Glutamatergic neuron (in vitro differentiated cells): ENCODE measurements at regions not wholly inside any gene's neighbourhood (a gene's known extent, or its start where the extent isn't known, plus 50 kb on each side); places are given as distances from the start of the nearest gene placed in this dataset.

Experiments
- DNase-seq: peaks from one replicate; pipeline ENCODE4 v3.0.0; 2022
- H3K27ac Mint-ChIP-seq: one replicate; pipeline ENCODE4 v1.8.0; 2020; ENCODE audit warnings: mild to moderate bottlenecking, mixed read lengths, inconsistent platforms; ENCODE audit not compliant: unreplicated experiment
- H3K27me3 Mint-ChIP-seq: one replicate; pipeline ENCODE4 v1.8.0; 2020; ENCODE audit warnings: mild to moderate bottlenecking, moderate library complexity, mixed read lengths, inconsistent platforms; ENCODE audit not compliant: unreplicated experiment
- H3K36me3 Mint-ChIP-seq: one replicate; pipeline ENCODE4 v1.8.0; 2020; ENCODE audit warnings: mild to moderate bottlenecking, mixed read lengths, inconsistent platforms; ENCODE audit not compliant: unreplicated experiment
- H3K4me1 Mint-ChIP-seq: one replicate; pipeline ENCODE4 v1.8.0; 2020; ENCODE audit warnings: mild to moderate bottlenecking, low read depth, mixed read lengths, inconsistent platforms; ENCODE audit not compliant: unreplicated experiment
- H3K4me3 Mint-ChIP-seq: one replicate; pipeline ENCODE4 v1.8.0; 2020; ENCODE audit warnings: mild to moderate bottlenecking, mixed read lengths, inconsistent platforms; ENCODE audit not compliant: unreplicated experiment
- H3K9me3 Mint-ChIP-seq: one replicate; pipeline ENCODE4 v1.8.0; 2020; ENCODE audit warnings: mild to moderate bottlenecking, moderate library complexity, mixed read lengths, inconsistent platforms; ENCODE audit not compliant: unreplicated experiment
- TF ChIP-seq, protein P1 (sequence below): fragments of 200-600 bp; sonication (generic); IDR thresholded peaks from one replicate; pipeline ENCODE4 v1.5.0; 2021; ENCODE audit not compliant: partially characterized antibody, unreplicated experiment

GRCh38 chr1:83676106-83676505 lies 322.8 kb downstream of the TTLL7 start:
- no peaks in the 10 kb centered on the region for H3K4me1 Mint-ChIP-seq

DNA sequence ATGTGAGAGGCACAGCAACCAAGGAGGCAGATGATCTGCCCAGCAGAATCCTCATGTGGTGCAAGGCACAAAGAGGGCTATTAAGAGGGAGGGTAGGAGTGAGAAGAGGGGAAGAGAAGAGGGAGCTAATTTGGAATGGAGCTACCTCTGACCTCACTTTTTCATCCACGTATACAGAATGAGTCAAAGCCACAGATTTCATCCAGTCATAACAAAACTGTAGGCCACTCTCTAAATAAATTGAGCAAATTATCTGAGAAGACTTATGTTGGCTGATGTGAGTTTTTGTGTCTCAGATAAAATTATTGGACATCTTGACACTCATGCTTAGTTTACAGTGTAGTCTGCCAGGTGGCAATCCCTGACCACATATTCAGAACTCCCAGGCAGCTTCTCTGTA lies 325.6 kb downstream of the TTLL7 start:
- no peak overlapping the region for H3K27ac Mint-ChIP-seq
- no peaks in the 10 kb centered on the region for H3K9me3 Mint-ChIP-seq
- no peak for DNase-seq
- H3K4me3 Mint-ChIP-seq, result no peak overlapping the region
- no peaks in the 10 kb centered on the region for H3K4me1 Mint-ChIP-seq
- peaks cover 3% of the 10 kb centered on the region for H3K36me3 Mint-ChIP-seq
- TF ChIP-seq, protein P1, sequence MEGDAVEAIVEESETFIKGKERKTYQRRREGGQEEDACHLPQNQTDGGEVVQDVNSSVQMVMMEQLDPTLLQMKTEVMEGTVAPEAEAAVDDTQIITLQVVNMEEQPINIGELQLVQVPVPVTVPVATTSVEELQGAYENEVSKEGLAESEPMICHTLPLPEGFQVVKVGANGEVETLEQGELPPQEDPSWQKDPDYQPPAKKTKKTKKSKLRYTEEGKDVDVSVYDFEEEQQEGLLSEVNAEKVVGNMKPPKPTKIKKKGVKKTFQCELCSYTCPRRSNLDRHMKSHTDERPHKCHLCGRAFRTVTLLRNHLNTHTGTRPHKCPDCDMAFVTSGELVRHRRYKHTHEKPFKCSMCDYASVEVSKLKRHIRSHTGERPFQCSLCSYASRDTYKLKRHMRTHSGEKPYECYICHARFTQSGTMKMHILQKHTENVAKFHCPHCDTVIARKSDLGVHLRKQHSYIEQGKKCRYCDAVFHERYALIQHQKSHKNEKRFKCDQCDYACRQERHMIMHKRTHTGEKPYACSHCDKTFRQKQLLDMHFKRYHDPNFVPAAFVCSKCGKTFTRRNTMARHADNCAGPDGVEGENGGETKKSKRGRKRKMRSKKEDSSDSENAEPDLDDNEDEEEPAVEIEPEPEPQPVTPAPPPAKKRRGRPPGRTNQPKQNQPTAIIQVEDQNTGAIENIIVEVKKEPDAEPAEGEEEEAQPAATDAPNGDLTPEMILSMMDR, result no peak
- H3K27me3 Mint-ChIP-seq, result no peaks in the 10 kb centered on the region

More at GRCh38 chr1:83676106-83676505, 322.8 kb downstream of the TTLL7 start:
- DNase-seq, result no peak
- no peaks in the 10 kb centered on the region for H3K36me3 Mint-ChIP-seq
- no peak overlapping the region for H3K27ac Mint-ChIP-seq
- TF ChIP-seq, protein P1, result no peak
- no peak overlapping the region for H3K4me3 Mint-ChIP-seq
- H3K27me3 Mint-ChIP-seq, result no peaks in the 10 kb centered on the region
- peaks cover 1% of the 10 kb centered on the region for H3K9me3 Mint-ChIP-seq

DNA sequence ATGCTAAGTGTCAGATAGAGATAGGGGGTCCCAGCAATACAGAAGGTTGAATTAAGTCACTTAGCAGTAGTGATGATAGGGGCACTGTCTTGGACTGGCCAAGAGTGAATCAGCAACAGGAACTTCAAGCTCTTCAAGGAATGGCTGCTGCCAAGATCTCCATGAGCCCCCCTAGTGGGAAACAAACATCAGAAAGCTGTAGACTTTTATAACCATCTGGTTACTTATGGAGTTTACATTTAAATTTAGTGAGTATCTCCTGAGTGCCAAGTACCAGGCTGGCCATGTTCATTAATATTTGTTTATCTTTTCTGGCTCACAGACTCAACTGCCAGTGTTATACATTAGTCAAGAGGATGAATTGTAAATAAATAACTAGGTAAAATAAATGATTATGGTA lies 327.3 kb downstream of the TTLL7 start:
- Mint-ChIP-seq H3K36me3 (peaks cover 3% of the 10 kb centered on the region), H3K27me3 (no peaks in the 10 kb centered on the region), H3K9me3 (no peaks in the 10 kb centered on the region), H3K4me1 (no peaks in the 10 kb centered on the region), H3K4me3 (no peak overlapping the region), H3K27ac (no peak overlapping the region)
- TF ChIP-seq, protein P1, result no peak
- no peak for DNase-seq

GRCh38 chr1:83670909-83671565 lies 327.9 kb downstream of the TTLL7 start:
- peaks cover 3% of the 10 kb centered on the region for H3K36me3 Mint-ChIP-seq
- no peak overlapping the region for H3K27ac Mint-ChIP-seq
- no peak overlapping the region for H3K4me3 Mint-ChIP-seq
- DNase-seq, result no peak
- no peaks in the 10 kb centered on the region for H3K9me3 Mint-ChIP-seq
- H3K4me1 Mint-ChIP-seq, result no peaks in the 10 kb centered on the region
- no peaks in the 10 kb centered on the region for H3K27me3 Mint-ChIP-seq
- TF ChIP-seq, protein P1, result no peak

DNA sequence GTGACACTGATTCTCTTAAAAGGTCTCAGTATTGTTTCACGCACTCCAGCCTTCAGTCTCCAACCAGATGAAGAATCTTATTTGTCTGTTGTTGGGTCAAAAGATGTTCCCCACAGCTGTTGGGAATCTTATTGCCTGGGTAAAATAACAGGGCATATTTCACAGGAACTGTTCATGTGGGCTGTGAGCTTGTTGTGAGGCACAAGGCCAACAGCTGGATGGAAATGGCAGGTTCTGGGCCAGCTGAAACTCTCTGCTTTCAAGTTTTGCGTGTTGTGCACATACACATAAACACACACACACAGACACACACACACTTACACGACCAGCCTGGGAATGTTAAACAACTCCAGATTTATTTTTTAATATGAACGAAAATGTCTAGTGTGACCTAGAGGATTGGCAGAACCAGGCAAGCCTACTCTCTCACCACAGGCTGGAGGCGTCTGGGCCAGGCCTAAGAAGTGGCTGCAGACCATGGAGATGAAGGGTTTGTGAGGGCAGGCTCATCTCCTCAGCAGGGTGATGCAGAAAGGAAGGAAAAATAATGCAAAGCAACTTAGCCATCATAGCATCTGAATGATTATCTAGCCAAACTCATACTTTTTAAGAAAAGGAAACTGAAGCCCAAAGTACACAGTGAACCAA lies 357.0 kb downstream of the TTLL7 start:
- TF ChIP-seq, protein P1, result no peak
- Mint-ChIP-seq H3K9me3 (no peaks in the 10 kb centered on the region), H3K27ac (no peak overlapping the region), H3K4me3 (no peak overlapping the region), H3K27me3 (no peaks in the 10 kb centered on the region), H3K36me3 (no peaks in the 10 kb centered on the region), H3K4me1 (no peaks in the 10 kb centered on the region)
- DNase-seq, result no peak
